ENCODE measurements at regions not wholly inside any gene's neighbourhood (a gene's known extent, or its start where the extent isn't known, plus 50 kb on each side); places are given as distances from the start of the nearest gene placed in this dataset.

DNA sequence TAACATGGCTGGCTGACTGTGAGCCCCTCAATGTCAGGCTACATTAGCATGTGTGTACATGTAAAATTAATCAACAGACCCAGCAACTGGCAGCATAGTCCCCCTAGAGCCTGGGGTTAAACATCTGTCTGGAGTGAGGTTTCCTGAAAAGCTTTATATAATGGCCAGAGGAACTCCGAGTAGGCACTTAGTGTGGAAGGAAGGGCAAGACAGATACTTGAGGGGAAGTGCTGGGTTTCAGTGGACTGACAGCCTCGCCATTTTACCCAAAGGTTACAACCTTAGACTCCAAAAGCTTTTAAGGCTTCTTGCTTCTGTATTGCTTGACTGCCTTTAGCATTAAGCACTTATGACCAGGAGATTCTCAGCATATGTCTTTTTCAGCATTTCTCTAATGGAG lies 430.8 kb downstream of the FLRT2 start:
- no peak for ATAC-seq
- no peak for DNase-seq

DNA sequence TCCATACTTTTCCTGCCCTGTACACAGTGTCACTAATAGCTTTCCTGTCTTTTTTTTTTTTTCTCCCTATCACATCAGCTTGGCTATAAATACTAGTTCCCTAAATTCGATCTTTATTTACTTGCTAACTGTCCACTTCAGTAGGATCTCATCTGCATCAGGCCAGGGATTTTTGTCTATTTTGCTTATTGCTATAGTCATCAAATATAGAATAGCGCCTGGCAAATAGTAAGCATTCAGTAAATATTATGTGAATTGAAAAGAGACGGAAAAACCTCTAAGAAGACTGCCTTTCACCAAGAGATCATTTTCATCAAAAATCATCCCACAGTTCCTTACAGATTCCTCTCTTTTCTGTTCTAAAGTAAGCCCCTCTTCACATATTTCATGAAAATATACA lies 429.1 kb downstream of the FLRT2 start:
- ATAC-seq: no peak
- no peak for DNase-seq

DNA sequence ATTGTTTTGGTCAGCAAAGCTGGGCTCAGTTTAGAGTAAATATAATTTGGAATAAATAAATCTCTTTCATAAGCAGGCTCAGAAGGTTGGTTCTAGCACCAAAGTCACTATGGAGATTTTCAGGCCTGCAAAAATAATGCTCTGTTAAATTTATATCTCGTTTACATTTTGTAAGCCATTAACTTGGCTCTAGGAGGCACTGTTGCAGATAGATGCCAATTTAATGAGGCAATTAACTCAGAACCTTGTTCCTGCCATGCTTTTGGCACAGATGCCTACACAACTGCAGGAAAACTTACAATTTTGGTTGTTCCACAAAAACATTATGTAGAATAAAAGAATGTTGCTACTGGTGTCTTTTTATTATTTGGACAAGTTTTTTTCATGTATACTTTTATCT lies 428.1 kb downstream of the FLRT2 start:
- DNase-seq (no peak), ATAC-seq (no peak)

DNA sequence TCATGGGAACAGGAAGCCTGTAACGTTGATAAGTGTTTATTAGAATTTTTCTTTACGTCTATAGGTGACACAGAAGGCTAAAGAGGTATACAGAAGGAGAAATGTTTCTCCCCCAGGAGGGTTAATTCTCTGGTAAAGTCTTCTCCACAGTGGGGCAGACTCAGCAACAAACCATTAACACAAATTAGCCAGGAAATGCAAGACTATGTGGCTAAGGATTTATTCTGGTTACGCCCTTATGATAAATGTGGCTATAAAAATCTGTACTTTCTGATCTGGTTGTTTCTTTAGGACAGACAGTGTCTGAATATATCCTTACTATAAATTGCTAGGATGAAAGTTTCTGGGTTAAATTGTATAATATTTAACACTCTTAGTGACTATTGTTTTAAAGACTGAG lies 423.3 kb downstream of the FLRT2 start:
- DNase-seq (no peak), ATAC-seq (no peak)

DNA sequence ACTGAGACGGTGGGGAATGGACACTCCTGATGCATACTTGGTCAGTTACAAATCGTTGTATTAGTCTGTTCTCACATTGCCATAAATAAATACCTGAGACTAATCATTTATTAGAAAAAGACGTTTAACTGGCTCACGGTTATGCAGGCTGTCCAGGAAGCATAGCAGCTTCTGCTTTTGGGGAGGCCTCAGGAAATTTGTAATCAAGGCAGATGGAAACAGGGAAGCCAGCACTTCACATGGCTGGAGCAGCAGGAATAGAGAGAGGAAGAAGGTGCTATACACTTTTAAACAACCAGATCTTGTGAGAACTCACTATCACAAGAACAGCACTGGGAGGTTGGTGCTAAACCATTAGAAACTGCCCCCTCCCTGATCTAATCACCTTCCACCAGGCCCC lies 418.2 kb downstream of the FLRT2 start:
- no peak for DNase-seq
- no peak for ATAC-seq

DNA sequence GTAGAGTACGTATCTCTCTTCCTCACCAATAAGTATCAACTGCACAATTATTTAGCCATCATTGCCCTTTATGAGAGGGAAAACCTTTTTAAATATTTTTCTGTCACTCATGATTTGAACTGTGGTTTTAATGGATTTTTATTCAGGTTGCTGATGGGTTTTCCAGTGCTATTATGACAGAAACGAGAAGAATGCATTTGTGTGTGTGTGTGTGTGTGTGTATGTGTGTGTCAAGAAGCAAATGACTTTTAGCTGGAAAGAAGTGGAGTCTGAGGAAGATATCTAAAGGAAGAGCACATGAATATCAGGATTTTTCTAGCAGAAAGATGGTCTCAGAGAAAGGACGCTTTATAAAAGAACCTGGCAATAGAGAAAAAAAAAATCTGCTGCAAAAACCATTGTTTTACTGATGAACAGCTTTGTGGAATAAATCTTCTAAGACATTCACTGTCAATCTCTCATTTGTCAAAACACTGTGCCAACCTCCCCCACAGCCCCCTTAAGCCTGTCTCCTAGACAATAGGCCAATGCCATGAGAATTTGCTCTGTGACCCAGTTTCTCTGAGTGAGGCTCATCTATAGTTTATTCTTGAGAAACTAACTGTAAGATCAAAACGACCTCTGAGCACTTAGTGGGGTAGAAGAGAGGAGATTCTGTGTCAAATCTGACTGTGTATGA lies 417.7 kb downstream of the FLRT2 start:
- no peak for DNase-seq
- ATAC-seq: no peak

DNA sequence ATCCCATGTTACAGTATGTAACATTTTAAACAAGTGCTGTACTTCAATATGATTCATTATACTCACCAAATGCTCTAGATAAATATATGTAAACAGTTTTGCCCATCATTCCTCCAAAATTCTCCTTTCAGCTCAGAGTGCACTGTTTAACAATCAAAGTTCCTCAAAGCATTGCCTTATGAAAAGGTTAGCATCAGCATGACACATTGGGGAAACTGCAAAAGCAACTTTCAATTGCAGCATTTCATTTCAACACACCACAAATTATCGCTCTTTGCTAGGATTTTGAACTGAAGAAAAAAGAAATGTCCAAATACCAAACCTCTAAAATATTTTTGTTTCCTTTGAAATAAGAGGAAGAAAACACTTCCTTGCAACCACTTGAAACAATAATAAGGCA lies 413.2 kb downstream of the FLRT2 start:
- no peak for ATAC-seq
- no peak for DNase-seq

DNA sequence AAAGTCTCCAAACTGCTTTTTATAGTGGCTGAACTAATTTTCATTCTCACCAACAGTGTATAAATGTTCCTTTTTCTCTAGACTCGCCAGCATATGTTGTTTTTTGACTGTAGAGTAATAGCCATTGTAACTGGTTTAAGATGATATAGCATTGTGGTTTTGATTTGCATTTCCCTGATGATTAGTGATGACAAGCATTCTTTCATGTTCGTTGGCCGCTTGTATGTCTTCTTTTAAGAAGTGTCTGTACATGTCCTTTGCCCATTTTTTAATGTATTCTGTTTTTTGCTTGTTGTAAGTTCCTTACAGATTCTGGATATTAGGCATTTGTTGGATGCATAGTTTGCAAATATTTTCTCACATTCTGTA lies 404.9 kb downstream of the FLRT2 start:
- no peak for DNase-seq

DNA sequence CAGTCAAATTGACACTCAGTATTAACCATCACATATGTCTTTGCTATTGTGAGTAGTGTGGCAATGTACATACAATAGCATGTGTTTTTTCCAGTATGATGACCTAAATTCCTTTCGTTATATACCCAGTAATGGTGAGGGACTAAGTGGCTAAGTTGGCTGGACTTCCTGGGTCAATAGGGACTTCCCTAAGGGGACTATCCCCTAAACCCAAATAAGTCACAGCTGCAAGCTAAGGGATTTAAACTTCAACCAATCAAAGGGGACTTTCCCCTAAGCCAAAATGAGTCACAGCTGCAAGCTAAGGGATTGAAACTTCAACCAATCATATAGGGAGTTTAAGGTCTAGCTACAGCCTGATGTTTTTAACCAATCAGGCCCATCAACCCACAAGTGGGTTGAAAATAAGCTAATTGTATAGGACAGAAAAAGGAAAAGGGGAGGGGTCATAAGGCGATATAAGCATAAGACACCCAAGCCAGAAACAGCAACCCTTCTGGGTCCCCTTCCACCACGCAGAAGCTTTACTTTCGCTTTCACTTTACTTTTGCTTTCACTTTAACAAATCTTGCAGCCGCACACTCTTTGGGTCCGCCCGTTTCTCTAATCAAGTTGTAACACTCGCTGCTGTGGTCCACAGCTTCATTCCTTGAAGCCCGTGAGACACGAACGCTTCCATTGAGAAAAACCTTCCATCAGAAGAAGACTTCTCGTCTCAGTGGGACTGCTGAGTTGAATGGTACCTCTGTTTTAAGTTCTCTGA lies 404.4 kb downstream of the FLRT2 start:
- ATAC-seq (peak; percentile 88), DNase-seq (peak; percentile 35)

More for the DNA sequence above, 404.9 kb downstream of the FLRT2 start:
- ATAC-seq: peak; percentile 48

DNA sequence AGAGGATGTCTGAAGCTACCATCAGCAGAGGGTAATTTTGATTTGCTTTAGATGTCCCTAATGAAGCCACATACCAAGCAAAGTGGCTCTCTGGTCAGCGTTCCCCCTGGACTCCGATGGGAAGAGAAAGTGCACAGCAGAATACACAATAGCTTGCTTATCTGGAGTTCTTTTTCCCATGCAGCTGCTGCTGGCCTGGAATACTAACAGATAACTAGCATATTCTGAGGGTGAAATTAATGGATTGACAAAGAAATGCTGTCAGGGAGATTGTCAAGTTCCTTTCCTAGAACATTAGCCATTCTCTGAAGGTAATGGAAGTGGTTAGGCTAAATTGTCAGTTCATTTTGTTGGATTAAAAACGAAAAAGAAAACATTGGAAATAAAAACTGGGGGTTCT lies 391.3 kb downstream of the FLRT2 start:
- DNase-seq (no peak), ATAC-seq (no peak)

DNA sequence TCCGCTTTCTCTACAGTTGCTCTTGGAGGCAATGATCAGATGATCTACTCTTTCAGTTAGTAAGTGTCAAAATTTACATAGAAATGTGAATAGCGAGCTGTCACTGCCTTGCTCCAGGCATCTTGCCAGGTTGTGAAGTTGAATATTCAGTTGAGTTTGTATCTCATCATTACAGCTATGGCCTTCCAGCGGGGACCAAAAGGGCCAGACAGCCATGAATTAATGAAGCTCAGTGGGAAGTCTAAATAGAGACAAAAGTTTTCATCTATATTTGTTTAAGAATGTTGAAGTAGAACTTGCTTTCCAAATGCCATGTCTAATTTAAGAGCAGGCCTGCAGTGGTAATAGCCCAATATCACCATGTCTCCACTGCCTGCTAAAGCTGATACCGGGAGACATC lies 387.8 kb downstream of the FLRT2 start:
- ATAC-seq (no peak), DNase-seq (no peak)

DNA sequence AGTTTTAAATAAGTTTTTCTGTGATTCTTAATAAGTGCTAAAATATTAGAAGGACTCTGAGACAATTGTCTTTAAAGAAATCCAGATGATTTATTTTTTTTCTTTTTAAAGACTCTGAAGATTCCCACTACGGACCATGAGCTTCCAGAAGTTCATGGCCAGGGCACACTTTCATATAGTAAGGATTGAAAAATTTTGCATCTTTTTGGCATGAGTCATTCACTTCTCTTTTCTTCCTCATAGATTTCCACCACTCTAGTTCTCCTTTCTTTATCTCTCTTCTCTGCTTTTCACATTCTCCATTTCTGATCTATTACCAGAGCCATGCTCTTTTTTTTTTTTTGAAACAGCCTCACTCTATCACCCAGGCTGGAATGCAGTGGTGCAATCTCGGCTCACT lies 385.8 kb downstream of the FLRT2 start:
- DNase-seq (no peak), ATAC-seq (no peak)

DNA sequence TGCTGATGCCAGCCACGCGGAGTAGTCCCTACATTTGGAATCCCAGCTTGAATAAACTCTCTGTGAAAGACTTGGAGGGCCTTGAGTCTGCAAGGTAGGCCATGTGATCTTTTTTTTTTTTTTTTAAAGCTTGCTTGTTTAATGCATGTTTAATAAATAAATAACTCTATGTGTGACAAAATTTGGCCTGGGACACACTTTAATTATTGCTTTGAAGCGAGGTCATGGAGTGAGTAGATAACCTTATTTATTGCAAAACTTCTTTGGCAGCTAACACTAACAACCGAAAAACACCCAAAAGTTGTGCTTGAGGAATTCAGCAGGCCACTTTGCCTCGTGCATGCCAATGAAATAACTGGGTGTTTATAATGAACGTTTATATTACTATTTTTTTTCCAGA lies 382.2 kb downstream of the FLRT2 start:
- ATAC-seq: no peak

DNA sequence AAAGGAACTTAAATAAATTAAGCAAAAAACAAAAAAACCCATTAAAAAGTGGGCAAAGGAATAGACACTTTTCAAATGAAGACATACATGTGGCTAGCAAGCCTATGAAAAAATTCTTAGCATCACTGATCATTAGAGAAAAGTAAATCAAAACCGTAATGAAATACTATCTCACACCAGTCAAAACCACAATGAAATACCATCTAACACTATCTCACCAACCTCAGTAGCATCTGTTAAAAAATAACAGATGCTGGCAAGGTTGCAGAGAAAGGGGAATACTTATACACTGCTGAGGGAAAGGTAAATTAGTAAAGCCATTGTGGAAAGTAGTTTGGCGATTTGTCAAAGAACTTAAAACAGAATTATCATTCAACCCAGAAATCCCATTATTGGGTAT lies 381.1 kb downstream of the FLRT2 start:
- DNase-seq (no peak), ATAC-seq (no peak)

More for the DNA sequence above, 382.2 kb downstream of the FLRT2 start:
- no peak for DNase-seq

DNA sequence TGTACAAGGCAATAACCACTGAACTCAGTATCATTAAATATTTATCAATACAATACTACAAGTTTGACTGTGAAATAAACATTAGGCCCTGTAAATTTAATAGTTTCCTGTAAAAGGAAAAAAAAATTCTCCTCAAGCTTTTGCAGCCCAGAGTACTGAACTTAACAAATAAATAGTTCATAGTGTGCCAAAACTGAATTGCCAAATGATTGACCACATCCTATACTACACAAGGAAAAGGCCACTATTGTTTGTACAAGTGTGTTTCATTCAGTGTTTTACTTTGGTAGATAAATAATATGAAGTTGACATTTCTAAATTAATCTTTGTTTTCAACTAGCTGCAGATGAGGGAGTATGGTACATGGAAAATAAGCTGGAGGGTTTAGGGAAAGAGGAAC lies 379.6 kb downstream of the FLRT2 start:
- DNase-seq: no peak
- no peak for ATAC-seq

DNA sequence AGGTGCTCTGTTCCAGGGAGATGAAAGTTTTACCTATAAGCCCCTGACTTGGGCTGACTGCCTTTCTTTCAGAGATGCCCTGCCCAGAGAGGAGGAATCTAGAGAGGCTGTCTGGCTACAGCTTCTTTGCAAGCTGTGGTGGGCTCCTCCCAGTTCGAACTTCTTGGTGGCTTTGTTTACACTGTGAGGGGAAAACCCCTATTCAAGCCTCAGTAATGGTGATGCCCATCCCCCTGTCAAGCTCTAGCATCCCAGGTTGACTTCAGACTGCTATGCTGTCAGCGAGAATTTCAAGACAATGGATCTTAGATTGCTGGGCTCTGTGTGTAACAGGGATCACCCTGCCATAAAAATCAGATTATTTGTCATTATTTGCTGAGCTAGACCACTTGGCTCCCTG lies 377.6 kb downstream of the FLRT2 start:
- ATAC-seq (no peak), DNase-seq (no peak)

DNA sequence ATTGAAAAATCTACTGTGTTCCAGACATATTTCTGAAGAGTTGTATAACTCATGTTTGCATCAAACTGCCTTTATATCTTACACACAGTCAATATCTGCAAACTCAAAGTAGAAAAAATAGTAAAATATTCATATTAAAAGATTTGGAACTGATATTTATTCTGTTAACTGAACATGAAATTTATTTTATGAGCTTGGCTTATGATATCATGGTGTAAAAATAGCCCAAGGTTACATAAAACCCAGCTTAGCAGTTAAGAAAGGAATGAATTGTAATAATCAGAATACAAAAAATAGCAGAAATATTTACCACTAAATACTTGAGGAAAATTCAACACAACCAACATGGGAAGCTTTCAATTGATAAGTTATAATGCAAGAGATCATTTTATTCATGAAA lies 367.9 kb downstream of the FLRT2 start:
- no peak for ATAC-seq
- no peak for DNase-seq

DNA sequence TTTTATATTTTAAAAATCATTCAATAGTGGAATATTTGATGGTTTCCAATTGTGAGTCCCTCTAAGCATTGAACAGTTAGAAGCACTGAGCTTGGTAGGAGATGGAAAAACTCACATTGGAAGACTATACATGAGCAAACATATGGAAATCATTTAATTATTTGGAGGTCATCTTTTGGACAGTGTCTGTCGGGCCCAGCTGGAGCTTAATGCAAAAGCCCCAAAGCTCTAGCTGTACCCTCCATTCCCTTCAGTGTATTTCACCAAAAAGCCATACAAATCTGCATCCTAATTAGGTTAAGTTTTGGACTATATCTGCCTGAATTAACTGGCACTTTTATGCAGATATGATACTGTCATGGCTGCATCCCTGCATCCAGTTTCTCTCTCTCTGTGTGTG lies 365.7 kb downstream of the FLRT2 start:
- DNase-seq (no peak), ATAC-seq (no peak)

DNA sequence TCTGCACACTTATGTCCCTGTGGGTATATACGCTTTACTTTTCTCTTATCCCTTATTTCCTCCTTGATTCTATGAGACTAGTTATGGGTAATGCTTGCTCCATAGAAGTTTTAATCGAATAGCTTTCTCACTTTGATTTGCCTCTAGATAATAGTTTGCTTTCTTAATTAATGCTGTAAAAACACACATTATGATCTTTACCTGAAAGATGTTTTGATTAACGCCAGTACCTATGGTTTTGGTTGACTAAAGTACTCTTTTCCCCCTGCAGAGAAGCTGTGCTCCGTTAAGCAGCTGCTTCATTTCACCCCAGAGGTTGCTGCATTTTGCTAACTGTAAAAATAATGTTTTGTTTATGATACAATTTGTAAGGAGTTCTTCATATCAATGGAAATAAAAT lies 362.3 kb downstream of the FLRT2 start:
- DNase-seq: no peak
- no peak for ATAC-seq

DNA sequence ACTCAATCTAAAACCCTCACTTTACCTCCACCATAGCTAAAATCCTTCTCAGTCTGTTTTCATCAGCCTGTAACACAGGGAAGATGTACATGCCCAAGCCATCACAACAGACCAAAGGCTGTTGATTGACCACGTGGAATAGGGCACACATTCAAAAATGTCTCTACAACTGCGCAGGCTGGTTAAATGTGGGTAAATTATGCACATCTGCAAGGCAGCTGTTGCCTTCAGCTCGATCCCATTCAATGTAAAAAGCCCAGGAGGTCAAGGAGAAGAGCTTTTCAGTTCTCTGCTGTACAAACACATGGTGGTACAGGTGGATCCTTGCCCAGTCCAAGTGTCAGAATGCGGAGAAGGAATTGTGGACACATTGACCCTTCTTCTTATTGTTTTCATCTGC lies 354.0 kb downstream of the FLRT2 start:
- ATAC-seq: no peak
- DNase-seq: no peak

DNA sequence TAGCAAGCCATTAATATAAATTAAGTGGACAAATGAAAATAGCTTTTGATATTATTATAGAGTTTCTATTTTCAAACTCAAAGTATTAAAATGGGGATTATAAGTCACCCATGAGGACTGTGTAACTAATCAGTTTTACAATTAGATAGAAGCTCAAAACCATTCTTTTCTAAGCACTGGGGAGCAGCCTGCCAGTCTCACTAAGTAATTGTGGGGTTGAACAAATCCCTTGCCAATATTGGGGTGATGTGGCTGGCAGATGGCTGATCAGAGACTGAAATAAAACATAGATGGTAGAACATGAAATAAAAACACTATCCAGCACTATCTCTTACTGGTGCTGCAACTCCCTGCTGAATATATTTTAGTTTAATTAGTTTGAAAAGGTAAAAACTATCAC lies 353.2 kb downstream of the FLRT2 start:
- ATAC-seq: no peak

DNA sequence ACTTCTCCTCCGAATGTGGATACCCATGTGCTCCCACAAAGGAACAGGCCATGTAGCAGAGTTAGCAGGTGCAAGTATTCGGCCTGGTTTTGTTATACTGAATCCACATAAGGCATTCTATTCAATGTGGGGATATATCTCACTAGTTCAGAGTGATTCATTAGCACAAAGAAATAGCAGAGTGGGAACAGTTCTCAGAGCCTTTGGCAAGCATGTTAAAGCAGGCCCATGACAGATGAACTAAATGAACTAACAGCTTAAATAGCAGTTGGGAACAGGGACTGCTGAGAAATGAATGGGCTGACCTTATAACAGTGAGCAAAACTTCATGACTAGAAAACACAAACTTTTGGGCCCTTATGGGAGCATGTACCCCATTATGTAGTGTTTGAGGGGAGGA lies 352.0 kb downstream of the FLRT2 start:
- ATAC-seq (no peak), DNase-seq (no peak)

More for the DNA sequence above, 353.2 kb downstream of the FLRT2 start:
- no peak for DNase-seq

DNA sequence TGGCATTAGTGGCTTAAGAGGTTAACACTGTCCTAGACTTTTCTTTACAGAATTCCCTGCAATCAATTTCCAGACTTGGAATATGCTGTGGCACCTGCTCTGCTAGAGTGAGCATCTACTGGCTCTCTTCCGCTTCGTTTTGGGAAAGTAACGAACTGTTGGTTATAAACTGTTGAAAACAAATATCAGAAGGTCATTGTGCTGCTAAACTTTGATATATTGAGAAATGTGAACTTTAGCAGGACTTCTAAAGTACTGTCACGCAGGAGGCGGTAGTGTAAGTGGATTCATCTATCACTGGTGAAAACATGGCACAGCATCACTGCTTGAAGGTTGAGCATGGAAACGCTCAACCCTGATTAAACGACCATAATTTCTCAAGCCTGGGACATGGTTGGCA lies 348.9 kb downstream of the FLRT2 start:
- DNase-seq (no peak), ATAC-seq (no peak)

DNA sequence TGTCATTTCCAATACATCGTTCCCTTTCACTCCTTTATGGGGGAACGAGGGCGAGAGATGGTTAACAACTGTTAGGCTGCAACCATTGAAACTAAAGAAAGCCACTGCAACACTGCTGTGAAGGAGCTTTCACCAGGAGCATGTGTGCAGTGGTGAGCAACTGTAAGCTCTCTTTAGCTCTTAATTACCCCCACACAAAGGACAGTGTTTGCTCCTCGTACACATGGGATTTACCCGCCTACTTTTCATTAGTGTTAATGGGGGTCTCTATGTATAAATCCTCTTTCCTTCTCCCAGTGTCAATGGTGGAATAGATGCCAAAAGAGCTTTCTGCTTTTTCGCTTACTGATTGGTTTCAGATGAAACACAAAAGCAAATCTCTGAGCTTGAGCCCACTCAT lies 343.1 kb downstream of the FLRT2 start:
- DNase-seq (no peak), ATAC-seq (no peak)

All from stimulated activated naive CD8-positive, alpha-beta T cell treated with anti-CD3 and anti-CD28 coated beads, Interleukin-15, Interleukin-2, amounts not matched to agents 100 U/mL and 50 U/mL, for 24 hours (primary cell).